H54 (cell line): ENCODE measurements at regions not wholly inside any gene's neighbourhood (a gene's known extent, or its start where the extent isn't known, plus 50 kb on each side); places are given as distances from the start of the nearest gene placed in this dataset.
"Not testable (repeated sequence)": the region's sequence is repeated elsewhere in the genome, so short reads cannot be mapped to it uniquely, and the experiment has no call there.

Source experiments
- DNase-seq: peaks from one replicate; pipeline ENCODE4 v3.0.0; 2011; ENCODE audit warnings: low spot score, mixed read lengths; ENCODE audit not compliant: insufficient read length
- FAIRE-seq: peaks from 3 replicates; lab custom pipeline; 2011; peaks lifted over from hg19 to GRCh38; lab: Jason Lieb, UNC
- POLR2A ChIP-seq: IDR thresholded peaks from 2 replicates; pipeline ENCODE4 v1.6.1; 2011; ENCODE audit warnings: low read depth, mild to moderate bottlenecking, low read length

- FAIRE-seq (no peak), DNase-seq (no peak)
- no peak for TF ChIP-seq POLR2A
These were observed 129.5 kb upstream of the DMRT1 start for GRCh38 chr9:711761-712553.

GRCh38 chr9:712643-713042 lies 128.9 kb upstream of the DMRT1 start:
- no peak for TF ChIP-seq POLR2A
- DNase-seq = no peak
- FAIRE-seq = no peak

GRCh38 chr9:713091-713490 lies 128.4 kb upstream of the DMRT1 start:
- DNase-seq (no peak), FAIRE-seq (no peak)
- no peak for TF ChIP-seq POLR2A

GRCh38 chr9:714675-715074 lies 126.8 kb upstream of the DMRT1 start:
- TF ChIP-seq POLR2A = no peak
- no peak for FAIRE-seq
- no peak for DNase-seq

GRCh38 chr9:715300-715699 lies 126.2 kb upstream of the DMRT1 start:
- TF ChIP-seq POLR2A = no peak
- peak; percentile 36 for FAIRE-seq
- DNase-seq = no peak

- peak; percentile 65 for FAIRE-seq
- TF ChIP-seq POLR2A = no peak
- DNase-seq = no peak
These were observed 125.6 kb upstream of the DMRT1 start for GRCh38 chr9:715743-716400.

- TF ChIP-seq POLR2A = no peak
- FAIRE-seq (no peak), DNase-seq (no peak)
These were observed 123.8 kb upstream of the DMRT1 start for GRCh38 chr9:717722-718121.

GRCh38 chr9:720239-720881 lies 121.1 kb upstream of the DMRT1 start:
- no peak for TF ChIP-seq POLR2A
- peak; percentile 45 for FAIRE-seq
- no peak for DNase-seq

- FAIRE-seq (peak; percentile 57), DNase-seq (no peak)
- no peak for TF ChIP-seq POLR2A
These were observed 119.0 kb upstream of the DMRT1 start for GRCh38 chr9:722388-722980.

GRCh38 chr9:724461-724860 lies 117.0 kb upstream of the DMRT1 start:
- not testable (repeated sequence) for DNase-seq, FAIRE-seq

GRCh38 chr9:726005-726404 lies 115.5 kb upstream of the DMRT1 start:
- no peak for TF ChIP-seq POLR2A
- DNase-seq (no peak), FAIRE-seq (no peak)

GRCh38 chr9:727767-728166 lies 113.7 kb upstream of the DMRT1 start:
- TF ChIP-seq POLR2A = no peak
- DNase-seq = no peak

GRCh38 chr9:728535-728934 lies 113.0 kb upstream of the DMRT1 start:
- DNase-seq (no peak), FAIRE-seq (no peak)
- no peak for TF ChIP-seq POLR2A

More at GRCh38 chr9:727767-728166, 113.7 kb upstream of the DMRT1 start:
- FAIRE-seq = no peak

- no peak for DNase-seq
- FAIRE-seq = no peak
- no peak for TF ChIP-seq POLR2A
These were observed 110.0 kb upstream of the DMRT1 start for GRCh38 chr9:731474-731873.
